Ovary (tissue), 3 donors: ENCODE measurements at regions not wholly inside any gene's neighbourhood (a gene's known extent, or its start where the extent isn't known, plus 50 kb on each side); places are given as distances from the start of the nearest gene placed in this dataset.

Source experiments
- CTCF ChIP-seq, 3 donors: fragments of 450-650 bp in 2 of 3; fragments of 200-600 bp in 1 of 3; IDR thresholded peaks; one replicate each; pipeline versions ENCODE4 v1.5.1 to v1.8.0; 2016 to 2022; ENCODE audit warnings: antibody characterized with exemption in 3 of 3, mild to moderate bottlenecking in 1 of 3
- POLR2A ChIP-seq: fragments of 450-650 bp; IDR thresholded peaks from one replicate; pipeline ENCODE4 v1.6.1; 2017; ENCODE audit warnings: antibody characterized with exemption, mild to moderate bottlenecking, moderate library complexity
- donor health status: DM: no; HTN: no; CAD: no.

GRCh38 chr6:159527351-159527750 lies 165.7 kb downstream of the SOD2 start:
- TF ChIP-seq POLR2A (no peak), CTCF (IDR thresholded peaks at IDR 0.05) (no peak)
